ENCODE measurements at regions not wholly inside any gene's neighbourhood (a gene's known extent, or its start where the extent isn't known, plus 50 kb on each side); places are given as distances from the start of the nearest gene placed in this dataset.

DNA sequence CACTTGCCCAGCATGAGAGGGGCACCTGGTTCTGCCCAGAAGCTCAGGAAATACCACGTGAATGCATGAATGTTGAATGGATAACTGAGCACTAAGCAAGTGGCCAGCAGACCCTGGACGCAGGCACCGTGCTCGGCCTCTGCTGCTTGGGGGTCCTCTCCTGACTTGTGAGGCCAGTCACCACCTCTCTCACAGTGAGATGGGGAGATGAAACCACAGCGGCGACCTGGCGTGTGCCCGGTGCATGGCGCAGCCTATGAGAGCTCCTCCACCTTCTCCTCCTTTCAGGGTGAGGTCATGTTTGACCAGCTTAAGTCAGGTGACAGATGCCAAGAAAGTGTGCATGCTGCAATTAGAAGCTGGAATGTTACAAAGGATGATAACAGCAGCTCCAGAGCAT, 75.5 kb downstream of the HMX1 start:
- no peak overlapping the region for H3K4me3 ChIP-seq (ENCODE audit: low read length)
- TF ChIP-seq, protein P1, sequence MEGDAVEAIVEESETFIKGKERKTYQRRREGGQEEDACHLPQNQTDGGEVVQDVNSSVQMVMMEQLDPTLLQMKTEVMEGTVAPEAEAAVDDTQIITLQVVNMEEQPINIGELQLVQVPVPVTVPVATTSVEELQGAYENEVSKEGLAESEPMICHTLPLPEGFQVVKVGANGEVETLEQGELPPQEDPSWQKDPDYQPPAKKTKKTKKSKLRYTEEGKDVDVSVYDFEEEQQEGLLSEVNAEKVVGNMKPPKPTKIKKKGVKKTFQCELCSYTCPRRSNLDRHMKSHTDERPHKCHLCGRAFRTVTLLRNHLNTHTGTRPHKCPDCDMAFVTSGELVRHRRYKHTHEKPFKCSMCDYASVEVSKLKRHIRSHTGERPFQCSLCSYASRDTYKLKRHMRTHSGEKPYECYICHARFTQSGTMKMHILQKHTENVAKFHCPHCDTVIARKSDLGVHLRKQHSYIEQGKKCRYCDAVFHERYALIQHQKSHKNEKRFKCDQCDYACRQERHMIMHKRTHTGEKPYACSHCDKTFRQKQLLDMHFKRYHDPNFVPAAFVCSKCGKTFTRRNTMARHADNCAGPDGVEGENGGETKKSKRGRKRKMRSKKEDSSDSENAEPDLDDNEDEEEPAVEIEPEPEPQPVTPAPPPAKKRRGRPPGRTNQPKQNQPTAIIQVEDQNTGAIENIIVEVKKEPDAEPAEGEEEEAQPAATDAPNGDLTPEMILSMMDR (conservative IDR thresholded peaks at IDR 0.05; ENCODE audit: low read length) = no peak
- no peak for DNase-seq (ENCODE audit: low read depth)

- no peak for DNase-seq (ENCODE audit: low read depth)
- TF ChIP-seq, protein P1 (conservative IDR thresholded peaks at IDR 0.05; ENCODE audit: low read length) = no peak
- no peak overlapping the region for H3K4me3 ChIP-seq (ENCODE audit: low read length)
Observed at GRCh38 chr4:8795140-8795539, 76.5 kb downstream of the HMX1 start.

- no peak for DNase-seq (ENCODE audit: low read depth)
- H3K4me3 ChIP-seq (ENCODE audit: low read length) = no peak overlapping the region
- TF ChIP-seq, protein P1 (conservative IDR thresholded peaks at IDR 0.05; ENCODE audit: low read length) = no peak
Observed at GRCh38 chr4:8794491-8794890, 77.1 kb downstream of the HMX1 start.

- DNase-seq (ENCODE audit: low read depth) = no peak
- H3K4me3 ChIP-seq (ENCODE audit: low read length) = no peak overlapping the region
- TF ChIP-seq, protein P1 (conservative IDR thresholded peaks at IDR 0.05; ENCODE audit: low read length) = no peak
Observed at GRCh38 chr4:8793571-8794160, 78.0 kb downstream of the HMX1 start.

- no peak overlapping the region for H3K4me3 ChIP-seq (ENCODE audit: low read length)
- TF ChIP-seq, protein P1 (conservative IDR thresholded peaks at IDR 0.05; ENCODE audit: low read length) = no peak
- DNase-seq (ENCODE audit: low read depth) = no peak
Observed at GRCh38 chr4:8792491-8792890, 79.1 kb downstream of the HMX1 start.

GRCh38 chr4:8791609-8792008, 80.0 kb downstream of the HMX1 start:
- no peak for DNase-seq (ENCODE audit: low read depth)
- no peak overlapping the region for H3K4me3 ChIP-seq (ENCODE audit: low read length)
- TF ChIP-seq, protein P1 (conservative IDR thresholded peaks at IDR 0.05; ENCODE audit: low read length) = no peak

GRCh38 chr4:8790749-8791148, 80.9 kb downstream of the HMX1 start:
- no peak for DNase-seq (ENCODE audit: low read depth)
- TF ChIP-seq, protein P1 (conservative IDR thresholded peaks at IDR 0.05; ENCODE audit: low read length) = no peak
- H3K4me3 ChIP-seq (ENCODE audit: low read length) = no peak overlapping the region
